OCI-LY1 (cell line): ENCODE measurements at regions not wholly inside any gene's neighbourhood (a gene's known extent, or its start where the extent isn't known, plus 50 kb on each side); places are given as distances from the start of the nearest gene placed in this dataset.

Source experiments
- EZH2 ChIP-seq: fragments of 200-600 bp; sonication (generic), shearing (Covaris generic); IDR thresholded peaks from 2 replicates; pipeline ENCODE4 v1.8.0; 2017; ENCODE audit warnings: borderline replicate concordance, mixed run types, mild to moderate bottlenecking, antibody characterized with exemption, low read length, moderate library complexity, mixed read lengths
- TF ChIP-seq, protein P1 (sequence below): fragments of 200-600 bp; sonication (generic), shearing (Covaris generic); IDR thresholded peaks from 2 replicates; pipeline ENCODE4 v1.5.1; 2017; ENCODE audit warnings: mild to moderate bottlenecking, antibody characterized with exemption, low read length, moderate library complexity, mixed read lengths

DNA sequence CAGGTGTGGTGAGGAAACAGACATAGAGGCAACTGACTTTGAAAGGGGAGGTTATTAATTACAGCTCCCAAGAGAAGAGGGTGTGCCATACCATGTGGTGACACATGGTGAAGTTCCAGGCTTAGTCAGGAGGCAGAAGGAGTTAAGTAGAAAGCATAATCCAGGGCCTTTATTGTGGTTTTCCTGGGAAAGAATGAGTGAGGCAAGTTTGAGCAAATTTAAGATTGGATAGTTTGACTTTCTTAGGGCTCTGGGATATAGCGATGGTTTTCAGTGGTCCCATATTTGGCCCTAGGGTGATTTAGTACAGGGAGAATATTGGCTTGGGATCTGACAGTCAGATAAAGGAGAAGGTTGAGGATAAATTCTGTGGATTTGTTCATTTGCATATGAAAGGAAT, 495.9 kb upstream of the FSTL5 start:
- TF ChIP-seq, protein P1, sequence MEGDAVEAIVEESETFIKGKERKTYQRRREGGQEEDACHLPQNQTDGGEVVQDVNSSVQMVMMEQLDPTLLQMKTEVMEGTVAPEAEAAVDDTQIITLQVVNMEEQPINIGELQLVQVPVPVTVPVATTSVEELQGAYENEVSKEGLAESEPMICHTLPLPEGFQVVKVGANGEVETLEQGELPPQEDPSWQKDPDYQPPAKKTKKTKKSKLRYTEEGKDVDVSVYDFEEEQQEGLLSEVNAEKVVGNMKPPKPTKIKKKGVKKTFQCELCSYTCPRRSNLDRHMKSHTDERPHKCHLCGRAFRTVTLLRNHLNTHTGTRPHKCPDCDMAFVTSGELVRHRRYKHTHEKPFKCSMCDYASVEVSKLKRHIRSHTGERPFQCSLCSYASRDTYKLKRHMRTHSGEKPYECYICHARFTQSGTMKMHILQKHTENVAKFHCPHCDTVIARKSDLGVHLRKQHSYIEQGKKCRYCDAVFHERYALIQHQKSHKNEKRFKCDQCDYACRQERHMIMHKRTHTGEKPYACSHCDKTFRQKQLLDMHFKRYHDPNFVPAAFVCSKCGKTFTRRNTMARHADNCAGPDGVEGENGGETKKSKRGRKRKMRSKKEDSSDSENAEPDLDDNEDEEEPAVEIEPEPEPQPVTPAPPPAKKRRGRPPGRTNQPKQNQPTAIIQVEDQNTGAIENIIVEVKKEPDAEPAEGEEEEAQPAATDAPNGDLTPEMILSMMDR: no peak
- no peak for TF ChIP-seq EZH2
